Endothelial cell of umbilical vein (primary cell): ENCODE measurements at regions not wholly inside any gene's neighbourhood (a gene's known extent, or its start where the extent isn't known, plus 50 kb on each side); places are given as distances from the start of the nearest gene placed in this dataset.

ENCODE experiments used
- EZH2 ChIP-seq: IDR thresholded peaks from 2 replicates; pipeline ENCODE4 v1.6.1; 2012; ENCODE audit warnings: borderline replicate concordance, low read depth, mild to moderate bottlenecking, moderate library complexity, low read length, inconsistent platforms; ENCODE audit not compliant: severe bottlenecking
- FOS ChIP-seq: IDR thresholded peaks from 2 replicates; pipeline ENCODE4 v1.6.1; 2011; ENCODE audit warnings: mild to moderate bottlenecking, low read length, moderate library complexity, borderline replicate concordance; ENCODE audit not compliant: insufficient read depth
- GATA2 ChIP-seq: IDR thresholded peaks from 2 replicates; pipeline ENCODE4 v1.7.0; 2011; ENCODE audit warnings: low read depth, mild to moderate bottlenecking, moderate library complexity, mixed read lengths, low read length; ENCODE audit not compliant: insufficient read length, insufficient read depth
- JUN ChIP-seq: IDR thresholded peaks from 2 replicates; pipeline ENCODE4 v1.6.1; 2011; ENCODE audit warnings: borderline replicate concordance, low read depth; ENCODE audit not compliant: insufficient read length, insufficient read depth
- MAX ChIP-seq: IDR thresholded peaks from 2 replicates; pipeline ENCODE4 v1.6.1; 2011; ENCODE audit not compliant: insufficient read depth, insufficient read length
- MYC ChIP-seq: IDR thresholded peaks from one replicate; pipeline ENCODE4 v1.6.1; 2011; ENCODE audit warnings: mild to moderate bottlenecking, low read depth, low read length
- POLR2A ChIP-seq: IDR thresholded peaks from 2 replicates; pipeline ENCODE4 v1.6.1; 2012; ENCODE audit warnings: low read depth, mild to moderate bottlenecking, control low read depth, low read length
- POLR2AphosphoS5 ChIP-seq: IDR thresholded peaks from 2 replicates; pipeline ENCODE4 v1.6.1; 2012; ENCODE audit warnings: low read depth, mild to moderate bottlenecking, control low read depth, low read length, moderate library complexity; ENCODE audit not compliant: insufficient read depth
- TF ChIP-seq, protein P1 (sequence below), 2 donors: IDR thresholded peaks; 1 replicate in 1 of 2; 2 replicates in 1 of 2; pipeline ENCODE4 v1.5.1; 2011; ENCODE audit warnings: low read length in 2 of 2, mild to moderate bottlenecking in 2 of 2, moderate library complexity in 2 of 2, control low read depth in 1 of 2, inconsistent platforms in 1 of 2, low read depth in 1 of 2; ENCODE audit not compliant: insufficient read depth in 1 of 2; ENCODE audit errors: extremely low read depth in 1 of 2

- TF ChIP-seq POLR2A: no peak
- TF ChIP-seq, protein P1, sequence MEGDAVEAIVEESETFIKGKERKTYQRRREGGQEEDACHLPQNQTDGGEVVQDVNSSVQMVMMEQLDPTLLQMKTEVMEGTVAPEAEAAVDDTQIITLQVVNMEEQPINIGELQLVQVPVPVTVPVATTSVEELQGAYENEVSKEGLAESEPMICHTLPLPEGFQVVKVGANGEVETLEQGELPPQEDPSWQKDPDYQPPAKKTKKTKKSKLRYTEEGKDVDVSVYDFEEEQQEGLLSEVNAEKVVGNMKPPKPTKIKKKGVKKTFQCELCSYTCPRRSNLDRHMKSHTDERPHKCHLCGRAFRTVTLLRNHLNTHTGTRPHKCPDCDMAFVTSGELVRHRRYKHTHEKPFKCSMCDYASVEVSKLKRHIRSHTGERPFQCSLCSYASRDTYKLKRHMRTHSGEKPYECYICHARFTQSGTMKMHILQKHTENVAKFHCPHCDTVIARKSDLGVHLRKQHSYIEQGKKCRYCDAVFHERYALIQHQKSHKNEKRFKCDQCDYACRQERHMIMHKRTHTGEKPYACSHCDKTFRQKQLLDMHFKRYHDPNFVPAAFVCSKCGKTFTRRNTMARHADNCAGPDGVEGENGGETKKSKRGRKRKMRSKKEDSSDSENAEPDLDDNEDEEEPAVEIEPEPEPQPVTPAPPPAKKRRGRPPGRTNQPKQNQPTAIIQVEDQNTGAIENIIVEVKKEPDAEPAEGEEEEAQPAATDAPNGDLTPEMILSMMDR (IDR thresholded peaks at IDR 0.05; ENCODE audit: extremely low read depth in 1 of 2, insufficient read depth in 1 of 2, low read depth in 1 of 2, low read length in 2 of 2): no peak
- TF ChIP-seq EZH2: no peak
- no peak for TF ChIP-seq POLR2AphosphoS5
- no peak for TF ChIP-seq MAX
- no peak for TF ChIP-seq JUN
- TF ChIP-seq MYC: no peak
- TF ChIP-seq GATA2: no peak
- TF ChIP-seq FOS: no peak
These were observed 102.7 kb upstream of the BMP5 start for GRCh38 chr6:55977959-55978665.
